ENCODE measurements at regions not wholly inside any gene's neighbourhood (a gene's known extent, or its start where the extent isn't known, plus 50 kb on each side); places are given as distances from the start of the nearest gene placed in this dataset.

- TF ChIP-seq CTCF (conservative IDR thresholded peaks at IDR 0.05; ENCODE audit: low read depth in 2 of 2) (no peak), EZH2phosphoT487 (IDR thresholded peaks at IDR 0.05; ENCODE audit: unreplicated experiment) (no peak), EZH2 (IDR thresholded peaks at IDR 0.05; ENCODE audit: low read depth, unreplicated experiment) (no peak), NANOG (IDR thresholded peaks at IDR 0.05; ENCODE audit: borderline replicate concordance) (no peak), POLR2AphosphoS5 (IDR thresholded peaks at IDR 0.05; ENCODE audit: low read depth) (no peak), ETS1 (IDR thresholded peaks at IDR 0.05) (no peak), CREB1 (CRISPR knock-in tag; IDR thresholded peaks at IDR 0.05; ENCODE audit: low read depth) (no peak), JUNB (IDR thresholded peaks at IDR 0.05; ENCODE audit: unreplicated experiment) (no peak)
Observed at GRCh38 chr6:115666997-115667396, 393.7 kb downstream of the FRK start.

All from GM23338 (cell line).